GM18511 (cell line): ENCODE measurements at regions not wholly inside any gene's neighbourhood (a gene's known extent, or its start where the extent isn't known, plus 50 kb on each side); places are given as distances from the start of the nearest gene placed in this dataset.
"Not testable (repeated sequence)": the region's sequence is repeated elsewhere in the genome, so short reads cannot be mapped to it uniquely, and the experiment has no call there.

Experiments
- ATAC-seq: cut with Tn5 transposase; IDR thresholded peaks from one replicate; pipeline ENCODE4 v1.9.1; 2021; ENCODE audit warnings: mild to moderate bottlenecking, moderate library complexity; ENCODE audit not compliant: unreplicated experiment

- no peak for ATAC-seq
These were observed 57.3 kb upstream of the PRSS12 start for GRCh38 chr4:118410138-118410537.

GRCh38 chr4:118417325-118417724 lies 64.5 kb upstream of the PRSS12 start:
- peak; percentile 63 for ATAC-seq

GRCh38 chr4:118417800-118418199 lies 65.0 kb upstream of the PRSS12 start:
- ATAC-seq, result not testable (repeated sequence)

GRCh38 chr4:118418396-118418795 lies 65.6 kb upstream of the PRSS12 start:
- not testable (repeated sequence) for ATAC-seq

- ATAC-seq, result not testable (repeated sequence)
These were observed 66.8 kb upstream of the PRSS12 start for GRCh38 chr4:118419626-118420025.

DNA sequence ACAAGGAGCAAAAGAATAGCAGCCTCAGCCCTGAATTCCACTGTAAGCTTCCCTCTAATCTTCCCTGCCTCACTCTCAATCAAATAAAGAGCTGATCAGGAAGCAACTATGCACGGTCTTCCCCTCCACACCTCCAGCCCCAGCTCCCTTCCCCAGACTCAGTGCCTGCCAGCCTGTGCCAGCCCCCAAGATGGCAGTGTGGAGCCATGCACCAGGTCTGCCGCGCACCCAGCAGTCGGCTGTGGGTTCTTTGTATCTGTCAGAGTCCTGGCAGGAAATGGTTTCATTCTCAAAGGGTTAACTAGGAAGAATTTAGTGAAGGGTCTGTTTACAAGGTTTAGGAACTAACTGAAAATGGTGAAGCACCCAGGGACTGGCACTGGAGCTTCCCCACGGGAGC lies 71.3 kb upstream of the PRSS12 start:
- ATAC-seq, result not testable (repeated sequence)

- ATAC-seq, result not testable (repeated sequence)
These were observed 76.1 kb upstream of the PRSS12 start for GRCh38 chr4:118428881-118429280.

DNA sequence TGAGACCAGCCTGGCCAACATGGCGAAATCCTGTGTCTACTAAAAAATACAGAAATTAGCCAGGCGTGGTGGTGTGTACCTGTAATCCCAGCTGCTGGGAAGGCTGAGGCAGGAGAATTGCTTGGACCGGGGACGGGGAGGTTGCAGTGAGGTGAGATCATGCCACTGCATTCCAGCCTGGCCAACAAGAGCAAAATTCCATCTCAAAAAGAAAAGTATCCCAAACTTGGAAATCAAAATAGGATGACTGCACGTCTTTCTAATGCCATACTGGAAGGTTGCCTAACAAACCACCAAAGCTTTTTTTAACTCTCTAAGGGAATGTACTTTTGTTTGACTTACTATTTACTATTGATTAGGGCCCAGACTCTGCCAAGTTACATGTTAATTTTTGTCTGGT lies 79.6 kb upstream of the PRSS12 start:
- ATAC-seq, result not testable (repeated sequence)

GRCh38 chr4:118433612-118434375 lies 81.0 kb upstream of the PRSS12 start:
- not testable (repeated sequence) for ATAC-seq

DNA sequence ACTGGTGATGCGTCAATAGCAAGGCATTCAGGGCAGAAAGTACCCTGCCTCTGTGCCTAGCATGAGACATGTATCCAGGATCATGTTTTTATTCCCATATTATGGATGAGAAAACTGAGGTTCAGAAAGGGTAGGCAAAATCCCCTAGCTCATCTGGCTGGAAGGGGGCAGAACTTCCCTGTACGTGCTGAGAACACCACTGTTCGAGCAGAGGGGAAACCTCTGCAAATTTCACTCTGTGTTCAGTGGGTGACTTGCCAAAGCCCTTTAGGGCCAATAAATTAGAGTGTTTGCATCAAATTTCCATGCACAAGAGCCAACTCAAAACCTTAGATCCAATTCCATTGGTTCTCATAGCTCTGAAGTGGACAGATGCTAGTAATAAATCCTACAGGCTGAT lies 82.6 kb upstream of the PRSS12 start:
- ATAC-seq, result not testable (repeated sequence)

DNA sequence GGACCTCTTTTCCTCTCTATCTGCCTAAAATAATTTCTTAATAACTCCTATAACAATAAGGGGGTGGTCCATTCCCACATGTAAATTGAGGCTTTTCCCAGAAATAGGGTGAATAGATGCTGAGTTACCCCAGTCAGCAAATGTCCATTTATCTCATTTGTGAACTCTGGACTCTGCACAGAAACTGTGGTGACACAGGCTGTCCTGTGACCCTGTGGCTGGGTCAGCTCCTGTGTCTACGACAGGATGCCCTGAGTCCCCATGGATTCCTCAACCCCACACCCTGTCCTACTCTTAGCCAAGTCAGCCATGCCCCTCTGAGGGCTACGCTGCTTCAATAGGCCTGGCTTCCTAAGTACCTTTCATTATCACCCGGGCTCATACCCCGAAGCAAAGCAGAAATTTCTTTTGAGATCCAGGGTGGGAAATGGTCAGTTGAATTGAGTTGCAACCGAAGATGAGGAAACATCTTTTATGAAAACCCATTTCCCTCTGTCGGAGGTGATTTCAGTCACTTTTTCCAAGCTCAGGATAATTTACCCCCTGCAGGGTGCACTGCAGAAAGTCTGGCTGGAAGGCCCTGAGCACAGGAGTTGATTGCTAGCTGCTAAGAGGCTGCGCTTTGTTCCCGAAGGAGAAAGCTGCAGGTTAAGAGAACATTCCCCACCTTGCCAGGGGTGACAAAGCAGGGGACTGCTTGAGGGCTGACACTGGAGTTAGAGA lies 89.5 kb upstream of the PRSS12 start:
- not testable (repeated sequence) for ATAC-seq

DNA sequence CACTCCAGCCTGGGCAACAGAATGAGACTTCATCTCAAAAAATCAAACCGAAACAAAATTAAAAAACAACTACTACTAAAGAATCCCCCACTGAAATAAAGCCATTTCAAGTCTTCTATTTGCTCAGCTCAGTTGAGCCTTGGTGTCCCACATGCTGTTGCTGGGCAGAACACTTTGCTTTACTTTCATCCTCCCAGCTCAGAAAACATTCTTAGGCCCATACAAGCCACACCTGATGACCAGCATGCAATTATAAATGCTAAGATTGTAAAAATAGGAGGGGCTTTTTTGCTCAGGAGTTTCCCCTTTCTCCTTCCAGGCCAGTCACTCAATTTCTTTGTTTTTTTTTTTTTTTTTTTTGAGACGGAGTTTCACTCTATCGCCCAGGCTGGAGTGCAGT lies 94.6 kb upstream of the PRSS12 start:
- not testable (repeated sequence) for ATAC-seq

- ATAC-seq, result not testable (repeated sequence)
These were observed 102.1 kb upstream of the PRSS12 start for GRCh38 chr4:118454857-118455256.

DNA sequence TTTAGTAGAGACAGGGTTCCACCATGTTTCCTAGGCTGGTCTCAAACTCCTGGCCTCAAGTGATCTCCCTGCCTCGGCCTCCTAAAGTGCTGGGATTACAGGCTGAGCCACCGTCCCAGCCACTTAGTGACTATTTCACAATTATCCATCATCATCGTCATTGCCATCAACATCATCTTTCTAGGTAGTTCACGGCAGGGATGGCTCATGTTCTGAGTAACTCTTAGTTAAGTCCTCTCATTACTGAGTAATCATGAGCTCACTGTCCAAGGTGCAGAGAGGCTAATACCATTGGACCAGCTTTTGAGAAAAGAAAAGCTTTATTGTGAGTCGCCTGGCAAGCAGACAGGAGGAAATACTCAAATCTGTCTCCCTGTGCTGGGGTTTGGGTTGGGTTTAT lies 108.6 kb upstream of the PRSS12 start:
- ATAC-seq, result not testable (repeated sequence)

DNA sequence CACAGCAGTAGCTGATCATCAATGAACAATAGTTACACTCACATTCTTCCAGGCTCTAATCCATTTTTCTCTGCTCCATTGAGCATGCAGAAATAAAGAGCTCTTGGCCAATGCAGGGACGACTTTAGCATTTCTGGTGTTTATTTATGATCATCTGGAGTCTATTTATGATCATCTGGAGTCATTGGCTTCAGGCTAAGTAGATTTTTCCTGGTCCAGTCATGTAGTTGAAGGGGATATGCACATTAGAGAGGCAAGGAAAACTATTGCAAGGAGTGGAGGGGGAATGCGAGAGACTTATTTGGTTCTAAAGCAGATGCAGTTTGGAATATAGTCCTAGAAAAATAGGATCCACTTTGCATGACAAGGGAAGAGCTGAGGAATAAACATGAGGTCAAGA lies 113.0 kb upstream of the PRSS12 start:
- ATAC-seq, result not testable (repeated sequence)

DNA sequence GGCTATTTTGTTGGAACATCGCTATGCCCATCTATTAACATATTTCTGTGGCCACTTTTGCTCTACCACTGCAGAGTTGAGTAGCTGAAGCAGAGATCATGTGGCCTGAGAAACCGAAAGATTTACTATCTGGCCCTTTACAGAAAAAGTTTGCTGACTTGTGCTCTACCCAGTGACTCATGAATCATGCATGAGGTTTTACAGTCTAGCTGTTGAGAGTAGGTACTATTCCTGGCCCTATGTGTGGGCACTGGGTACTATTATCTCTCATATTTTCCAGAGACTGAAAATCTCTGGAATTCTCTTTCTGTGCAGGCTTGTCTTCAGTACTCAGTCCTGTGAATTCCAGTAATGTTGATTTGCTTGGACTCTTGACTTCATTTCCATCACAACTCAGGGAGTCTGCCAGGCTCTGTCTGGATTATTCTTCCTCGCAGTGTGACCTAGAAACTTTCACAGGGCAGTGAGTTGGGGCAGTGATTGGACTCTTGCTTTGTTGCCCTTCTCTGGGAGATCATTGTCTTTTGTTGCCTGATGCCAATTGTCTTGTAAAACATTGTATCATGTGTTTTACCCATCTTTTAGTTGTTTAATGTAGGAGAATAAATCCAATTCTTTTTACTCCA lies 121.3 kb upstream of the PRSS12 start:
- not testable (repeated sequence) for ATAC-seq

DNA sequence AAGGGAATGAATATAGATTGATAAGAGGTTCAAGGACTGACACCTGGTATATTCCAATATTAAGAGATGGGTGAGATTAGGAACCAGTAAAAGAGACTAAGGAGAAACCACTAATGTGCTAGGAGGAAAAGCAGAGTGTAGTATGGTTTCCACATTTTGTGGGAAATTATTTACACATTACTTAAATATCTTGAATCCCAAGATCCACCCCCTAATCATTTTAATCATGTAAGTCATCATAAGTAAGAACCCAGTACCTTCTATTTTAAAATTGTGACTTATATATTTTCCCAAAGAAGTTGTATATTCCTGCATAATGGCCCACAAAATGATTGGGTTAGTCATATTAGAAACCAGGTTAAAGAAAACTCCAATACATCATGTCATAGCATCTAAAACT lies 122.0 kb upstream of the PRSS12 start:
- ATAC-seq, result not testable (repeated sequence)

GRCh38 chr4:118475901-118476300 lies 123.1 kb upstream of the PRSS12 start:
- ATAC-seq, result not testable (repeated sequence)

GRCh38 chr4:118477826-118478225 lies 125.0 kb upstream of the PRSS12 start:
- not testable (repeated sequence) for ATAC-seq

- not testable (repeated sequence) for ATAC-seq
These were observed 133.1 kb upstream of the PRSS12 start for GRCh38 chr4:118485801-118486314.

- not testable (repeated sequence) for ATAC-seq
These were observed 140.2 kb upstream of the PRSS12 start for GRCh38 chr4:118492963-118493362.
